ENCODE measurements at regions not wholly inside any gene's neighbourhood (a gene's known extent, or its start where the extent isn't known, plus 50 kb on each side); places are given as distances from the start of the nearest gene placed in this dataset.

DNA sequence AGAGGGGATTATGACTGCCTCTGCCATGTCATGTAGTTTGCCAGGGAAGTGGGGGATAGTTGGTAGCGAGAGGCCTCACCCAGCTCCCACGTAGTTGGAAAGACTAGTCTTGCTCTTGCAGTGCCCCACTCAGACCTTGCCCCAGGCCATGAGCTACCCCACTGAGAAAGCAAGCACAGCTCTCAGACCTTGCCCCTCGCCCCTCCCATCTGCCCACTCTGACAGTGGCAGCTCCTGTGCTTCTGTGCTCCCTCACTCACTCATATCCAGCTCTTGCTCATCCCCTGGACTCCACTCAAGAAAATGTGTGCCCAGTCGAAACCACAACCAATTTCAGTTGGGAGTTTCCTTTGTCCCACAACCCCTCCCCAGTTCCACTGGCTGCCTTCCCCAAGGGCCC lies 55.5 kb upstream of the BDKRB2 start:
- WGBS (ENCODE audit: insufficient coverage, insufficient replicate concordance, low lambda C conversion rate, missing lambda C conversion rate): 17% methylated on average over 4 of the region's 4 CpGs
- Histone ChIP-seq H3K27me3 (replicated peaks in 1 of 2; ENCODE audit: control insufficient read depth in 2 of 2, insufficient read depth in 2 of 2, low read length in 1 of 2) (no peaks in the 10 kb centered on the region; a peak in 1 of 4 replicates), H3K9me3 (replicated peaks; ENCODE audit: control insufficient read depth, insufficient read depth, low read length) (no peaks in the 10 kb centered on the region), H4K20me1 (ENCODE audit: control insufficient read depth, insufficient read depth) (no peaks in the 10 kb centered on the region), H3K4me3 (no peak overlapping the region), H3K4me2 (ENCODE audit: control insufficient read depth, insufficient read depth) (no peak overlapping the region), H3K36me3 (ENCODE audit: control insufficient read depth in 2 of 2, insufficient read depth in 2 of 2, low read length in 1 of 2) (no peaks in the 10 kb centered on the region), H3K4me1 (ENCODE audit: control insufficient read depth, insufficient read depth, low read length) (no peaks in the 10 kb centered on the region), H3K9ac (ENCODE audit: control insufficient read depth, insufficient read depth, low read length) (no peak overlapping the region), H3K27ac (ENCODE audit: control insufficient read depth, insufficient read depth) (no peak overlapping the region), H2AFZ (ENCODE audit: control insufficient read depth, low read depth, low read length) (no peak overlapping the region), H3K79me2 (ENCODE audit: control insufficient read depth, insufficient read depth, low read length) (no peaks in the 10 kb centered on the region)
- no TSS peak for BruUV-seq (replicated peaks)
- DNase-seq (ENCODE audit: low read depth, low spot score) (no peak), ATAC-seq (no peak), FAIRE-seq (no peak)
- CTCF ChIA-PET: interaction anchor here (0.9 kb wide), 1 partner anchor 111 kb away, joined by 3 read pairs; no protein-coding TSS in a partner anchor
- intact Hi-C loops (cut with micrococcal nuclease; ENCODE audit: unreplicated experiment): no loop called here
- RAD21 ChIA-PET (ENCODE audit: unreplicated experiment): no interaction called here
- in situ Hi-C loops (cut with MboI): no loop called here
- TF ChIP-seq EZH2 (IDR thresholded peaks at IDR 0.05; ENCODE audit: borderline replicate concordance, control insufficient read depth, low read depth, low read length) (no peak), ETV6 (conservative IDR thresholded peaks at IDR 0.05 in 1 of 2, IDR thresholded peaks at IDR 0.05 in 1 of 2; ENCODE audit: borderline replicate concordance in 1 of 2, low read depth in 1 of 2) (no peak), CREB1 (IDR thresholded peaks at IDR 0.05; ENCODE audit: low read depth) (no peak), NFXL1 (IDR thresholded peaks at IDR 0.05; ENCODE audit: borderline replicate concordance) (no peak), ESRRA (IDR thresholded peaks at IDR 0.05; ENCODE audit: low read length) (no peak), MYC (IDR thresholded peaks at IDR 0.05; ENCODE audit: insufficient read depth, insufficient read length, insufficient replicate concordance, low read length, severe bottlenecking) (no peak), IKZF2 (IDR thresholded peaks at IDR 0.05) (no peak)
- TF ChIP-seq, protein P1, sequence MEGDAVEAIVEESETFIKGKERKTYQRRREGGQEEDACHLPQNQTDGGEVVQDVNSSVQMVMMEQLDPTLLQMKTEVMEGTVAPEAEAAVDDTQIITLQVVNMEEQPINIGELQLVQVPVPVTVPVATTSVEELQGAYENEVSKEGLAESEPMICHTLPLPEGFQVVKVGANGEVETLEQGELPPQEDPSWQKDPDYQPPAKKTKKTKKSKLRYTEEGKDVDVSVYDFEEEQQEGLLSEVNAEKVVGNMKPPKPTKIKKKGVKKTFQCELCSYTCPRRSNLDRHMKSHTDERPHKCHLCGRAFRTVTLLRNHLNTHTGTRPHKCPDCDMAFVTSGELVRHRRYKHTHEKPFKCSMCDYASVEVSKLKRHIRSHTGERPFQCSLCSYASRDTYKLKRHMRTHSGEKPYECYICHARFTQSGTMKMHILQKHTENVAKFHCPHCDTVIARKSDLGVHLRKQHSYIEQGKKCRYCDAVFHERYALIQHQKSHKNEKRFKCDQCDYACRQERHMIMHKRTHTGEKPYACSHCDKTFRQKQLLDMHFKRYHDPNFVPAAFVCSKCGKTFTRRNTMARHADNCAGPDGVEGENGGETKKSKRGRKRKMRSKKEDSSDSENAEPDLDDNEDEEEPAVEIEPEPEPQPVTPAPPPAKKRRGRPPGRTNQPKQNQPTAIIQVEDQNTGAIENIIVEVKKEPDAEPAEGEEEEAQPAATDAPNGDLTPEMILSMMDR (IDR thresholded peaks at IDR 0.05 in 2 of 3, conservative IDR thresholded peaks at IDR 0.05 in 1 of 3; ENCODE audit: control insufficient read depth in 2 of 3, extremely low read depth in 1 of 3, insufficient read depth in 1 of 3, low read depth in 3 of 3, low read length in 3 of 3): no peak
- SMC1A ChIA-PET (ENCODE audit: uncharacterized antibody, unreplicated experiment): interaction anchor here (0.8 to 1.8 kb wide), 2 partner anchors 10 to 129 kb away, joined by 3 to 4 read pairs; no protein-coding TSS in a partner anchor
- POLR2A ChIA-PET: no interaction called here
